Stomach (tissue), 8 donors: ENCODE measurements at regions not wholly inside any gene's neighbourhood (a gene's known extent, or its start where the extent isn't known, plus 50 kb on each side); places are given as distances from the start of the nearest gene placed in this dataset.
A peak's percentile ranks its signal among the peaks of the same experiment; 100 is the strongest.

Experiments used
- DNase-seq, 2 donors: peaks; one replicate each; pipeline versions ENCODE4 v3.0.0 to v3.0.0-alpha.2; 2013 to 2019
- H3K27ac ChIP-seq, 5 donors: fragments of 200-600 bp in 4 of 5; sonication (generic) in 4 of 5; one replicate each; pipeline ENCODE4 v1.5.1; 2013 to 2019; ENCODE audit warnings: mild to moderate bottlenecking in 1 of 5, moderate library complexity in 1 of 5
- H3K27me3 ChIP-seq, 3 donors: fragments of 200-600 bp; sonication (generic); one replicate each; pipeline ENCODE4 v1.5.1; 2017 to 2019; ENCODE audit warnings: mixed run types in 1 of 3
- H3K36me3 ChIP-seq, 4 donors: fragments of 200-600 bp; sonication (generic); 1 replicate in 3 of 4; 2 replicates in 1 of 4; pipeline ENCODE4 v1.5.1; 2016 to 2019
- H3K4me1 ChIP-seq, 4 donors: fragments of 200-600 bp; sonication (generic); one replicate each; pipeline ENCODE4 v1.5.1; 2016 to 2019
- H3K4me3 ChIP-seq, 4 donors: fragments of 200-600 bp; sonication (generic) in 3 of 4; one replicate each; pipeline ENCODE4 v1.5.1; 2016 to 2019; ENCODE audit warnings: mild to moderate bottlenecking in 1 of 4
- H3K9me3 ChIP-seq, 4 donors: fragments of 200-600 bp; sonication (generic); one replicate each; pipeline ENCODE4 v1.5.1; 2016 to 2019
- CTCF ChIP-seq, 7 experiments: fragments of 450-650 bp in 4 of 7; fragments of 200-600 bp in 3 of 7; sonication (generic) in 3 of 7; IDR thresholded peaks; one replicate each; pipeline ENCODE4 v1.5.1; 2016 to 2019; ENCODE audit warnings: antibody characterized with exemption in 7 of 7, control low read depth in 2 of 7, mild to moderate bottlenecking in 1 of 7
- EP300 ChIP-seq: sonication (generic); formaldehyde crosslinking; IDR thresholded peaks from one replicate; pipeline ENCODE4 v1.6.1; 2017; ENCODE audit warnings: antibody characterized with exemption
- POLR2A ChIP-seq, 4 donors: fragments of 450-650 bp; IDR thresholded peaks; one replicate each; pipeline ENCODE4 v1.6.1; 2016; ENCODE audit warnings: antibody characterized with exemption in 4 of 4, control low read depth in 2 of 4, mild to moderate bottlenecking in 1 of 4, moderate library complexity in 1 of 4
- POLR2AphosphoS5 ChIP-seq, 3 donors: sonication (generic); formaldehyde crosslinking; IDR thresholded peaks; one replicate each; pipeline ENCODE4 v1.6.1; 2016; ENCODE audit warnings: antibody characterized with exemption in 3 of 3
- WGBS, 5 donors: extraction: QIAGEN DNeasy Blood & Tissue Kit in 3 of 5; methylation state at CpG; one replicate each; pipeline versions ENCODE4 v1.1.5 to v1.1.7; 2013 to 2018; 5-methylcytosine and 5-hydroxymethylcytosine counted together
- intact Hi-C: fragments of 100-400 bp; cut with DNase I; formaldehyde crosslinking; loops from one replicate; pipeline ENCODE4 v1.15.1; 2023; ENCODE audit warnings: low total_unique reads
- donor health status: healthy with polysubstance abuse.
- donor health status: Bipolar disorder and iron deficiency.
- donor health status: healthy.

- Histone ChIP-seq H3K9me3 (no peaks in the 10 kb centered on the region), H3K27me3 (no peaks in the 10 kb centered on the region), H3K36me3 (no peaks in the 10 kb centered on the region), H3K4me1 (peaks cover 0 to 8% (median 2%) of the 10 kb centered on the region in 4 donors), H3K4me3 (no peak overlapping the region), H3K27ac (no peak overlapping the region)
- intact Hi-C loops, result no loop called here
- peak in 1 of 2 donors; percentile 38 for DNase-seq
- WGBS, 5 donors, result 43 to 73% (median 57%) methylated on average over 2 of the region's 2 CpGs
- no peak for TF ChIP-seq POLR2A (IDR thresholded peaks at IDR 0.05)
- TF ChIP-seq POLR2AphosphoS5 (IDR thresholded peaks at IDR 0.05), result no peak
- TF ChIP-seq CTCF (IDR thresholded peaks at IDR 0.05), result no peak
- TF ChIP-seq EP300, result no peak
Observed at GRCh38 chr3:178439504-178439903, 96.7 kb upstream of the KCNMB2 start.

GRCh38 chr3:178440043-178440442 lies 96.2 kb upstream of the KCNMB2 start:
- 41 to 75% (median 49%) methylated on average over 4 of the region's 4 CpGs for WGBS, 5 donors
- no peaks in the 10 kb centered on the region for H3K36me3 ChIP-seq
- no peaks in the 10 kb centered on the region for H3K27me3 ChIP-seq
- no peak for DNase-seq
- no peak for TF ChIP-seq EP300
- no peak for TF ChIP-seq POLR2A (IDR thresholded peaks at IDR 0.05)
- no peak for TF ChIP-seq CTCF (IDR thresholded peaks at IDR 0.05)
- H3K9me3 ChIP-seq, result no peaks in the 10 kb centered on the region
- no peak overlapping the region for H3K27ac ChIP-seq
- peaks cover 0 to 8% (median 2%) of the 10 kb centered on the region in 4 donors for H3K4me1 ChIP-seq
- intact Hi-C loops, result loop anchor here (10.0 kb wide), 1 partner anchor 525 kb away; no protein-coding TSS in a partner anchor
- H3K4me3 ChIP-seq, result no peak overlapping the region

GRCh38 chr3:178443634-178444033 lies 92.6 kb upstream of the KCNMB2 start:
- Histone ChIP-seq H3K4me1 (peaks cover 0 to 3% (median 0%) of the 10 kb centered on the region in 4 donors), H3K27me3 (no peaks in the 10 kb centered on the region), H3K27ac (no peak overlapping the region), H3K36me3 (no peaks in the 10 kb centered on the region), H3K9me3 (no peaks in the 10 kb centered on the region), H3K4me3 (no peak overlapping the region)
- peak in 1 of 2 donors; percentile 26 for DNase-seq
- 63 to 72% (median 71%) methylated on average over 2 of the region's 2 CpGs for WGBS, 5 donors
- intact Hi-C loops, result loop anchor here (10.0 kb wide), 1 partner anchor 521 kb away; no protein-coding TSS in a partner anchor
- no peak for TF ChIP-seq EP300

- no peaks in the 10 kb centered on the region for H3K27me3 ChIP-seq
- H3K36me3 ChIP-seq, result no peaks in the 10 kb centered on the region
- H3K9me3 ChIP-seq, result no peaks in the 10 kb centered on the region
- no peak for TF ChIP-seq POLR2A (IDR thresholded peaks at IDR 0.05)
- no peak overlapping the region for H3K27ac ChIP-seq
- intact Hi-C loops, result loop anchor here (10.0 kb wide), 1 partner anchor 520 kb away; no protein-coding TSS in a partner anchor
- DNase-seq, result no peak
- 51 to 74% (median 68%) methylated on average over 4 of the region's 4 CpGs for WGBS, 5 donors
- no peak overlapping the region for H3K4me3 ChIP-seq
- H3K4me1 ChIP-seq, result peaks cover 0 to under 1% (median 0%) of the 10 kb centered on the region in 4 donors
Observed at GRCh38 chr3:178445139-178445538, 91.1 kb upstream of the KCNMB2 start.

GRCh38 chr3:178446059-178446458 lies 90.2 kb upstream of the KCNMB2 start:
- TF ChIP-seq POLR2A (IDR thresholded peaks at IDR 0.05), result no peak
- TF ChIP-seq EP300, result no peak
- TF ChIP-seq CTCF (IDR thresholded peaks at IDR 0.05), result no peak
- peak in 1 of 2 donors; percentile 39 for DNase-seq
- intact Hi-C loops, result loop anchor here (10.0 kb wide), 1 partner anchor 519 kb away; no protein-coding TSS in a partner anchor
- H3K27me3 ChIP-seq, result no peaks in the 10 kb centered on the region
- no peak overlapping the region for H3K4me3 ChIP-seq
- 26 to 53% (median 33%) methylated on average over 1 of the region's 1 CpG for WGBS, 5 donors
- no peaks in the 10 kb centered on the region for H3K4me1 ChIP-seq
- no peaks in the 10 kb centered on the region for H3K9me3 ChIP-seq
- no peak overlapping the region for H3K27ac ChIP-seq
- H3K36me3 ChIP-seq, result no peaks in the 10 kb centered on the region
